Epithelial cell of proximal tubule (primary cell): ENCODE measurements at regions not wholly inside any gene's neighbourhood (a gene's known extent, or its start where the extent isn't known, plus 50 kb on each side); places are given as distances from the start of the nearest gene placed in this dataset.

Experiments
- DNase-seq: peaks from one replicate; pipeline ENCODE4 v3.0.0-alpha.2; 2011; ENCODE audit warnings: low read depth
- H3K4me3 ChIP-seq: 2 replicates; pipeline ENCODE4 v1.5.1; 2011; ENCODE audit warnings: low read depth, mild to moderate bottlenecking, low read length
- TF ChIP-seq, protein P1 (sequence below): conservative IDR thresholded peaks from 2 replicates; pipeline ENCODE4 v1.5.1; 2012; ENCODE audit warnings: low read depth, mild to moderate bottlenecking, low read length

DNA sequence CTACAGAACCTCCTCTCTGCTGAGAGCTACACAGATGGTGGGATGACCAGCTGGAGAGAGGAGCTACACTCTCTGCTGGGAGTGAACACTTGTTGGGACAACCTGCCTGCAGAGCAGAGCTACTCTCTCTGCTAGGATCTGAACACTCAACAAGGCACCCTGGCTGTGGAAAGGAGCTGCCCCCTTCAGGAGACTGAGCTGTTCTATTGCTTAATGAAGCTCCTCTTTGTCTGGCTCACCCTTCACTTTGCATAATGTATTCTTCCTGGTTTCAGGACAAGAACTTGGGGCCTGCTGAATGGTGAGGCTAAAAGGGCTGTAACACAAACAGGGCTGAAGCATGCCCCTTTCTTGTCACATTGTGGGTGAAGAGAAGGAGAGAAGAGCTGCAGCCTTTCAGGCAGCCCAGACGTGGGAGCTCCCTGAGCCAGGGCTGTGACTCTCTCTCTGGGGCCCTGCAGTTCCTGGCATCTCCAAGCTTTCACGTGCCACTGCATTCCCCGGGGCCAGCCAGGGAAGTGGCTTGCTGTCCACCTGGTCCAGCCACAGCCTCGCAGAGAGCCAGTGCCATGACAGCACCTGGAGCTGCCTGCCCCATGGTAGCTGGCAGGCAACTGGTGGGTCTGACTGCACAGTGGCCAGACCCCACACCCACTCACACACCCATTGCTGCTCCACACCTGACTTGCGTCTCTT lies 272.8 kb upstream of the KCNJ16 start:
- TF ChIP-seq, protein P1, sequence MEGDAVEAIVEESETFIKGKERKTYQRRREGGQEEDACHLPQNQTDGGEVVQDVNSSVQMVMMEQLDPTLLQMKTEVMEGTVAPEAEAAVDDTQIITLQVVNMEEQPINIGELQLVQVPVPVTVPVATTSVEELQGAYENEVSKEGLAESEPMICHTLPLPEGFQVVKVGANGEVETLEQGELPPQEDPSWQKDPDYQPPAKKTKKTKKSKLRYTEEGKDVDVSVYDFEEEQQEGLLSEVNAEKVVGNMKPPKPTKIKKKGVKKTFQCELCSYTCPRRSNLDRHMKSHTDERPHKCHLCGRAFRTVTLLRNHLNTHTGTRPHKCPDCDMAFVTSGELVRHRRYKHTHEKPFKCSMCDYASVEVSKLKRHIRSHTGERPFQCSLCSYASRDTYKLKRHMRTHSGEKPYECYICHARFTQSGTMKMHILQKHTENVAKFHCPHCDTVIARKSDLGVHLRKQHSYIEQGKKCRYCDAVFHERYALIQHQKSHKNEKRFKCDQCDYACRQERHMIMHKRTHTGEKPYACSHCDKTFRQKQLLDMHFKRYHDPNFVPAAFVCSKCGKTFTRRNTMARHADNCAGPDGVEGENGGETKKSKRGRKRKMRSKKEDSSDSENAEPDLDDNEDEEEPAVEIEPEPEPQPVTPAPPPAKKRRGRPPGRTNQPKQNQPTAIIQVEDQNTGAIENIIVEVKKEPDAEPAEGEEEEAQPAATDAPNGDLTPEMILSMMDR = no peak
- H3K4me3 ChIP-seq = no peak overlapping the region
- DNase-seq = no peak

DNA sequence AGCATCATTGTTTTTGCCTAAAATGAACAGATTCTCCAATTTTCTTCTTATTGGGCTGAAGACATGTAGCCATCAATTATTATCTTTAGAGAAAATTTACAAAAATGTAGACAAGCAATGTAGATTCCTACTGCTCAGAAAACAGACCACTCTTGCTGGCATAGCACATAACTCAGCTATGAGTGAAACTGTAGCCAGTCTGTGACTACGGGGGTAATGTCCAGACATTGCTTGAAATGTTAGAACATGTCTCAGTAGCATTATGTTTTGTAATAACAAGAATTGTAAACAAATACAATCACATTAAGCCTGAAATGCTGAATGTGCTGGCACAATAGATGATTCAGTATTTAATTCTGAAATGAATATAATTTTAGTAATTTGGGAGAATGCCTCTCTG lies 265.7 kb upstream of the KCNJ16 start:
- no peak overlapping the region for H3K4me3 ChIP-seq
- TF ChIP-seq, protein P1 = no peak
- DNase-seq = no peak

DNA sequence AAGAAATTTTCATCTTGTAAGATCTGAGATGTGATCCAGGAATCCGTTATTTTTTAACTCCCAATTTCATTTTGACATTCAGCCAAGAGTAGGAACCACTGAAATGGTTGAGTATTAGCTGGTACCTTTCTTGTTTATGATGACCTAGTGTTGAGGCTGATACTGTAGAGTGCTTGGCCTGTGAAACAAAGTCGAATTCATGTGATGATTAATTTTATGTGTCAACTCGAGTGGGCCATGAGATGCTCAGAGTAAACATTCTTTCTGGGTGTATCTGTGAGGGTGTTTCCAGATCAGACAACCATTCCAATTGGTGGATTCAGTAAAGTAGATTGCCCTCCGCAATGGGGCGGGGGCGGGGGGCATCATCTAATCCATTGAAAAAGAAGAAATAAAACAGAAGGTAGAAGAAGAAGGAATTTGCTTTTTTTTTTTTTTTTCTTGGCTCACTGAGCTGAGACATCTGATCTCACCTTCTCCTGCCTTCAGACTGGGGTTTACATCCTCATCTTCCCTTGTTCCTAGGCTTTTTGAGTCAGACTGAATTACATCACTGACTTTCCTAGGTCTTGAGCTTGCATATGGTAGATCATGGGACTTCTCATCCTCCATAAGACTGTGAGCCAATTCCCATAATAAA lies 264.6 kb upstream of the KCNJ16 start:
- TF ChIP-seq, protein P1 = no peak
- peak; percentile 85 for DNase-seq
- H3K4me3 ChIP-seq = no peak overlapping the region

DNA sequence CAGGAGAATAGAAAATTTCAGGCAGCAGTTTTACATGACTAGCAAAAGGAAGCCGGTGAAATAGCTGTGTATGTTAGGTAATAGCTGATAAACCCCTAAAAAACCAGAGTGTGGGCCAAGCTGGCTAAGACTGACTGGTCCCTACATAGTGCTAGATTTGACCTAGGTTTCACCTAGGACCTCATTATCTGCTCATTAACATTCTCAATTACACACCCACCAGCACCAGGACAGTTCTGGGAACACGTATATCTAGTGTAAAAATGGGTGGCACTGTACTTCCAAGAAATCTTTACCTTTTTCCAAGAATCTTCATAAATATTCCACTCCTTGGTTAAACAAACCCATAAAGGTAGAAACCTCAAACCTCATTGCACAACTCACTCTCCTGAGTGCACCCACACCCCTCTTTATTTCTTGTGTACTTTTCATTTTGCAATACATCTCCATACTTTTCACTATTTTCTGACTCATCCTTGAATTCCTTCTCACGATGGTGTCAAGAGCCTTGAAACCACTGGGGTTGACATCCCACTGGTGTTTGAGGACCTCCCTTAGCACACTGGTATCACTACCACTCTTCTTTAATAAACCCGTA lies 262.7 kb upstream of the KCNJ16 start:
- H3K4me3 ChIP-seq = no peak overlapping the region
- TF ChIP-seq, protein P1 = no peak
- no peak for DNase-seq

DNA sequence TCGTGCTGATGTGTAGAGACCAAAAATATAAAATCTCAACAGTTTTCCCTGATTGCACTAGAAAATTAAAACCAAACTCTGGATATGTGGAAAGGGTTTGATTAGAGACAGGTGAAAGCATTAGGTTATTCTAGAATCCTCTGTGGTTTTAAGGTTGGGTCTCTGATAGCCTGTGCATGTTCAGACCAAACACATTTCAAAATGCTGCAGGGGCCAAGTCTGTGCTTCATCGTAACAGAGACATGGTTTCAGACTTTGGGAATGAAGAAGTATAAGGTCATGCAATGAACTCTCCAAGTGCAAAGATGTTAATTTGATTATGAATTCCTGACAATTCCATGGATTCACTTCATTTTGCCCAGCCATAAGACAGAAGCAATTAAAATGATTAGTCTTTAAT lies 261.0 kb upstream of the KCNJ16 start:
- H3K4me3 ChIP-seq = no peak overlapping the region
- DNase-seq = no peak
- TF ChIP-seq, protein P1 = no peak

DNA sequence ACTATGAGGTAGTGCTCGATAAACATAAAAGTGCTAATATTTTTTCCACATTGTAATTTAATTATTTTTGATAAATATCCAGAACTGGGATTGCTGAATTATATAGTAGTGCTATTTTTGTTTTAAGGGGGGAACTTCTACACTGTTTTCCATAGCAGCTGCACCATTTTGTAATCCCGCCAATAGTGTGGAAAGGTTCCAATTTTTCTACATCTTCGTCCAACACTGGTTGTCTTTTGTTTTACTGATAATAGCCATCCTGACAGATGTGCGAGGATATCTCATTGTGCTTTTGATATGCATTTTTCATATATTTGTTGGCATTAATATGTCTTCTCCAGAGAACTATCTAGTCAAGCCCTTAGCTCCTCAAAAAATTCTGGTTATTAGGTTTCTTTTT lies 259.6 kb upstream of the KCNJ16 start:
- no peak overlapping the region for H3K4me3 ChIP-seq
- TF ChIP-seq, protein P1 = no peak
- no peak for DNase-seq
